ENCODE measurements at regions not wholly inside any gene's neighbourhood (a gene's known extent, or its start where the extent isn't known, plus 50 kb on each side); places are given as distances from the start of the nearest gene placed in this dataset.
A peak's percentile ranks its signal among the peaks of the same experiment; 100 is the strongest.
"Not testable (repeated sequence)": the region's sequence is repeated elsewhere in the genome, so short reads cannot be mapped to it uniquely, and the experiment has no call there.

- DNase-seq (ENCODE audit: low spot score): no peak
Measured at GRCh38 chr6:112401083-112401482, 54.0 kb downstream of the RFPL4B start.

- DNase-seq (ENCODE audit: low spot score): no peak
Measured at GRCh38 chr6:112407101-112407590, 60.0 kb downstream of the RFPL4B start.

GRCh38 chr6:112408522-112408921, 61.4 kb downstream of the RFPL4B start:
- DNase-seq (ENCODE audit: low spot score): no peak

GRCh38 chr6:112409311-112409710, 62.2 kb downstream of the RFPL4B start:
- DNase-seq (ENCODE audit: low spot score): no peak

GRCh38 chr6:112413780-112414179, 66.7 kb downstream of the RFPL4B start:
- DNase-seq (ENCODE audit: low spot score): no peak

- DNase-seq (ENCODE audit: low spot score): no peak
Measured at GRCh38 chr6:112415366-112415765, 68.2 kb downstream of the RFPL4B start.

GRCh38 chr6:112416866-112417265, 69.7 kb downstream of the RFPL4B start:
- DNase-seq (ENCODE audit: low spot score): no peak

GRCh38 chr6:112427011-112427410, 79.9 kb downstream of the RFPL4B start:
- not testable (repeated sequence) for DNase-seq (ENCODE audit: low spot score)

- DNase-seq (ENCODE audit: low spot score): no peak
Measured at GRCh38 chr6:112427499-112427898, 80.4 kb downstream of the RFPL4B start.

- no peak for DNase-seq (ENCODE audit: low spot score)
Measured at GRCh38 chr6:112428477-112428876, 81.3 kb downstream of the RFPL4B start.

- no peak for DNase-seq (ENCODE audit: low spot score)
Measured at GRCh38 chr6:112429226-112429625, 82.1 kb downstream of the RFPL4B start.

- DNase-seq (ENCODE audit: low spot score): no peak
Measured at GRCh38 chr6:112431803-112432202, 84.7 kb downstream of the RFPL4B start.

GRCh38 chr6:112432853-112433252, 85.7 kb downstream of the RFPL4B start:
- no peak for DNase-seq (ENCODE audit: low spot score)

- DNase-seq (ENCODE audit: low spot score): no peak
Measured at GRCh38 chr6:112433457-112433856, 86.3 kb downstream of the RFPL4B start.

GRCh38 chr6:112434896-112435435, 87.8 kb downstream of the RFPL4B start:
- no peak for DNase-seq (ENCODE audit: low spot score)

- no peak for DNase-seq (ENCODE audit: low spot score)
Measured at GRCh38 chr6:112437058-112437457, 89.9 kb downstream of the RFPL4B start.

- no peak for DNase-seq (ENCODE audit: low spot score)
Measured at GRCh38 chr6:112439010-112439409, 91.9 kb downstream of the RFPL4B start.

- DNase-seq (ENCODE audit: low spot score): no peak
Measured at GRCh38 chr6:112439432-112439831, 92.3 kb downstream of the RFPL4B start.

- DNase-seq (ENCODE audit: low spot score): no peak
Measured at GRCh38 chr6:112441607-112442006, 94.5 kb downstream of the RFPL4B start.

- peak; percentile 41 for DNase-seq (ENCODE audit: low spot score)
Measured at GRCh38 chr6:112443179-112444065, 96.3 kb downstream of the RFPL4B start.

GRCh38 chr6:112448786-112449185, 101.7 kb downstream of the RFPL4B start:
- not testable (repeated sequence) for DNase-seq (ENCODE audit: low spot score)

- DNase-seq (ENCODE audit: low spot score): no peak
Measured at GRCh38 chr6:112450663-112451062, 103.5 kb downstream of the RFPL4B start.

GRCh38 chr6:112457886-112458285, 110.8 kb downstream of the RFPL4B start:
- DNase-seq (ENCODE audit: low spot score): no peak

All from pons (tissue), 1 donor.